GM18858 (cell line): ENCODE measurements at regions not wholly inside any gene's neighbourhood (a gene's known extent, or its start where the extent isn't known, plus 50 kb on each side); places are given as distances from the start of the nearest gene placed in this dataset.
A peak's percentile ranks its signal among the peaks of the same experiment; 100 is the strongest.

Experiments used
- ATAC-seq: cut with Tn5 transposase; IDR thresholded peaks from one replicate; pipeline ENCODE4 v1.9.1; 2021; ENCODE audit not compliant: unreplicated experiment

GRCh38 chr6:126147291-126147815 lies 161.0 kb downstream of the TRMT11 start:
- ATAC-seq = no peak

GRCh38 chr6:126148853-126149252 lies 162.5 kb downstream of the TRMT11 start:
- ATAC-seq = no peak

GRCh38 chr6:126152372-126152745 lies 166.0 kb downstream of the TRMT11 start:
- no peak for ATAC-seq

DNA sequence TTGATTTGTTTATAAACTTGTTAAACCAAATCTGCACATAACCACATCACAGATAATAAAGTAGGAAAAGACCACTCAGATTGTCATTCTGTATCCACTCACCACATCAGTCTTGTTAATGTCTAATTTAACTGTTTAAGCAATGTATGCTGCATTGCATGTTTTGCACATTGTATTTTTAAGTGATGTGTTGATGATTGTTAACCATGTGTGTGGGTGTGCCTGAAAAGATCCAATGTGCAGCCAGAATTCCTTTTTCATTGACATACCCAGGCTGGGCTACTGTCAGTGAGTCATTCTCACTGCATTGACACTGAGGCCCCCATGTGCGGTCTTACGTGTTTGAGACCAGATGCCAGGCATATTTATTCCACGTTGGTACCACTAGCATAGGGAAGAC lies 167.3 kb downstream of the TRMT11 start:
- ATAC-seq = no peak

GRCh38 chr6:126156973-126157372 lies 170.6 kb downstream of the TRMT11 start:
- ATAC-seq = peak; percentile 74

DNA sequence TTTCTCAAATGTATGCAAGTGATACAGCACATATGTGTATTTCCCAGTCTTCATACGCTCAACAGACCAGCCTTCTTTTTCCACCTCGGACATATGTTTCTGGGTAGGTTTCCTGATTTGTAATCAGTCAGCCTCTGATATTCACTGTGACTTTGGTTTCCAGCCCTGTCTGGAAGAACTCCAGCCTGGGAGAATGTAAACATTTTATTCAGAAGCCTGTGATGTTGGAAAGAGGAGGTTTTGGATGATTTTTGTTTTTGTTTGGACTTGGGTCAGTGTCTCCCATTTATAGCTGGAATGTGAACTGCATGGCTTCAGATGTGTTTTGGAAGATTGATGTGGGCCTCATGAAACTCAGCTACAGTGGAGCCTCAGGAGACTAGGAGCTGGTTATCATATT lies 172.2 kb upstream of the CENPW start:
- no peak for ATAC-seq

DNA sequence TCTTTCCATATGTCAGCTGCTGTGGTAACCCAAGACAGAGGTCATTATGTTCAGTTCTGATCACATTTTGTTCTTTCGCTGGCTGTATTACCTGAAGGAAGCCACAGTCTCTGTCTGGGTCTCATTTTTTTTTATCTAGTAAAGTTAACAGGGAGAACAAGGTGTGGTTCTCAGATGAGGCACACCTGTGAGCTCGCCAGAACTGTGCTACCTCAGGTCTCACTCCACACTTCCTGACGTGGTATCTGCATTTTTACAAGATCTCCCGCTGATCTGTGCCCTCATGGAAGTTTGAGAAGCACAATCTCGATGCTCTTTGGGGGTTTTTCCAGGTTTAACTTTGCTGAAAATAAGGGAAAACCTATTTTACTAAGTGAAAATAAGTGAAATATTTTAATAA lies 169.5 kb upstream of the CENPW start:
- ATAC-seq = no peak

GRCh38 chr6:126170978-126171382 lies 168.9 kb upstream of the CENPW start:
- peak; percentile 85 for ATAC-seq

DNA sequence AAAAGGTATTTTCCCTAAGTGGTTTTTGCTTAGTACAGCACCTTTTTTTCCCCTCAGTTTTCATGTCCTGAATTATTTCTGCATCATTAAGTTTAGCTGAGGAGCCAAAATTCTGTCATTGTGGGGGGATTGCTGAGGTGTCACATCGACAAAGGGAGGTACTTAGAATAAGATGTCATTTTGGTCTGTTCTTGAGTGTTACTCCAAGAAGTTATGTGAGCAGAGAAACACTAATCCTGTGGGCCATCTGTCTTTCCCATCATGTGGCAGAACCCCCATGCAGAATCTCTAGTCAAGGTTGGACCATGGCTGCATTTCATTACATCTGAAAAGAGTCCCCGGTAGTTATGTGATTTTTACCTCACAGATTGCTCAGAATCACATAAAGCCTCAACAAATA lies 167.8 kb upstream of the CENPW start:
- no peak for ATAC-seq

- ATAC-seq = no peak
Measured at GRCh38 chr6:126173265-126173664, 166.7 kb upstream of the CENPW start.

- no peak for ATAC-seq
Measured at GRCh38 chr6:126174697-126175096, 165.2 kb upstream of the CENPW start.

DNA sequence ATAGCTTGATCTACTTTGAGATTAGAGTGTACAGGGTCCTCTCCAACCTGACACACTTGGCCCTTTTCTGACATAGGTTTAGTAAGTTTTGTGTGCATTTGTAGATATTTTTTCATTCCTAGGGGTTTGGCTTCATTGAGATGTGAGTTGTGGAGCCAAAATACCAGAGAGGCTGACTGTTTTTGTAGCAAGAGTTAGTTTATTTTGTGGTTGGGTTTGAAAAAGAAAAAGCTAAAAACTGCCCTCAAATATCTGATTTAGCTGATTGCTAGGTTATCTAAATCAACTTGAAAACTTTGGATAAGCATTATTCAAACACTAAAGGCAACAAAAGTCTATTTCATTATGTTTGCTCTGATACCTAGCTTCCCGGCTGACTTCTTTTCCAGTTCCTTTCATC lies 164.7 kb upstream of the CENPW start:
- ATAC-seq = no peak

- no peak for ATAC-seq
Measured at GRCh38 chr6:126176282-126176681, 163.6 kb upstream of the CENPW start.

DNA sequence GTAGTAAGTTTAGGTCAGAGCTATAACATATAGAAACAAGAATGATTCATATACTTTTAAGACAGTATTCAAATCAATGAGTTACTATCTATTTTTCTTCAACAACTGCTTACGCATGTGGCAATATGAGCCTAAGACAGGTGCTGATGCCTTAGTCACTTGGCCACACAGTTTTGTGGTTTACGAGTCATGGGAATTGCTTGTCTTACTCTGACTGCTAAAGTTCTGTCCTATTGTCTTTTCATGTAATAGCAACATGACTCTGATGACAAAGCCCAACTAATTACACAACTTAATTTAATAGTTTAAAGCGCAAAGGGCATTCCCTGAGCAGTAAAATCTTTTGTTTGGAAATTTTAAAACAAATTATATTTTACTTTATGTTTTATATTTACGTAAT lies 159.3 kb upstream of the CENPW start:
- no peak for ATAC-seq

- no peak for ATAC-seq
Measured at GRCh38 chr6:126181173-126181741, 158.7 kb upstream of the CENPW start.

- no peak for ATAC-seq
Measured at GRCh38 chr6:126181890-126182289, 158.0 kb upstream of the CENPW start.

DNA sequence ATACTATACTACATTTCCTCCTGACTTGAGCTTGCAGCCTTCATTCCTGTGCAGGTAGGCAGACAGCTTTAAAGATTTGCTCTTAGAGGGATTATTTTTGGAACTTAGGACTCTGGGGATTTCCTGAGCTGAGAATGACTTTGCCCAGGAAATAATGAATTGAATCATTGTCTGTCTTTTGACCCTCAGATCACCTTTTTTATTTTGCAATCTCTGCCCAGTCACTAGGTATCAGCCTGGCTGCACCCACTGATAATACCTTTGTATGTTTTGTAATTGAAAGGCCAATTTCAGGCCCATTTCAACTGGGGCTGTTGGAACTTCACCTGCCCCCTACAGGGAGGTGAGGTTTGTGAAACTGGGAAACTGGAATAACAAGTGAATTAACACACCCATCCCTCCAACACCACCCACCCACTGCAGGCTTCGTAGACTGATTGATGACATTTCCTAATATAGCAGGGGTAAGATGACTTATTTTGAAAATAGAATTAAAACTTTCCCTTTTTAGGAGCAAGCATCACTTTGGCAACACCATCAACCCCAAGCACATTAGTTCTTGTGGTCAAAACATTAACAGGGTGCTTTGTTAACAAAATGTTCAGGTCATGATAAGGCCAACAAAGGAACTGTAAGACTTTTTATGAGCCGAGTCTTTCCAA lies 157.1 kb upstream of the CENPW start:
- ATAC-seq = peak; percentile 37

DNA sequence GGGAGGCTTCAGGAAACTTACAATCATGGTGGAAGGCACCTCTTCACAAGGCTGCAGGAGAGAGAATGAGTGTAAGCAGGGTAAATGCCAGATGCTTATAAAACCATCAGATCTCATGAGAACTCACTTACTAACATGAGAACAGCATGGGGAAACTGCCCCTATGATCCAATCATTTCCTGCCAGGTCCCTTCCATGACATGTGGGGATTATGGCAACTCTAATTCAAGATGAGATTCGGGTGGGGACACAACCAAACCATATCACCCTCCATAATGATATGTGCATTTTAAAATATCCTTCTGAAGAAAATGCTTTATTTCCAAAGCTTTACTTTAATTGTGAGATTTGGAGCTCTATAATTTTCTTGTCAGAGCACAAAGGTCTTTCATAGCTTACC lies 154.1 kb upstream of the CENPW start:
- ATAC-seq = no peak

GRCh38 chr6:126188279-126188909 lies 151.5 kb upstream of the CENPW start:
- no peak for ATAC-seq

GRCh38 chr6:126195625-126196236 lies 144.2 kb upstream of the CENPW start:
- ATAC-seq = no peak

DNA sequence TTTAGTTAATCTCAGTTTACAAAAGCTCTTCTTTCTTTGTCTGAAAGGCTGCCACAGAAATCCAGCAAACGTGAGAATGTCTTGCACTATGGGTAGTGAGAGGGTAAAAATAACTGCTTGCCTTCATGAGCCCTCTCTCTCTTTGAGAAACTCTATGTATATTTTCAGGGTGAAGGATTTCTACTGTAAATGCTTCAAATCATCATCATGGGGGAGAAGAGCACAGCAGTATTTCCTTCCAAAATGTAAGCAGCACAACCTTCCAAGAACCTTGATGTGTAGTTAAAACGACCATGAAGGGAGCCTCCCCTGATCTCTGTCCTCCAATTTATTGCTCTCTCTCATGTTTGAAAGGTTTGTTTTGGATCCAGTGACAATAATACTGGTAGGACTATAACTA lies 141.3 kb upstream of the CENPW start:
- no peak for ATAC-seq

DNA sequence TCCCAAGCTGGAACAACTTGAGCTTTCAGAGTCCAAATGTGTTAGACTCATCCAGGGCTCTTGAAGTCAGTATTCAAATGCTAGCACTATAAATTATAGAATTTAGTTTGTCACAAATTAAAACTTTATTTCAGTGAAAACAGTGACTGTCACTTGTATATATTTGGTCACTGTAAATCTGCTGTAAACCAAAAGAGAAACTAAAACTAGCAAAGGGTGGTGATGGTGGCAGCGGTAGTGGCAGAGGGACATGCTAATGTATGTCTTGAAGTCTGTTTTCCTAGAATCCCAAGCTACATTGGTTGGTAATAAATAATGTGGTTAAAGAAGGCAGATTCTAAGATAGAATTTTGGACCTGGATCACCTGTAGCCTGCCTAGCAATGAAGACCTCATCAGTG lies 140.4 kb upstream of the CENPW start:
- ATAC-seq = no peak
